ENCODE measurements at regions not wholly inside any gene's neighbourhood (a gene's known extent, or its start where the extent isn't known, plus 50 kb on each side); places are given as distances from the start of the nearest gene placed in this dataset.

- ATAC-seq (ENCODE audit: low read depth) = no peak
- peaks cover 3% of the 10 kb centered on the region for H3K27me3 Mint-ChIP-seq
- POLR2A ChIA-PET = no interaction called here
- DNase-seq = no peak
- no peak overlapping the region for H3K27ac Mint-ChIP-seq
- H3K4me3 Mint-ChIP-seq = no peak overlapping the region
- H3K36me3 Mint-ChIP-seq = no peaks in the 10 kb centered on the region
- no peaks in the 10 kb centered on the region for H3K4me1 Mint-ChIP-seq
- H3K9me3 Mint-ChIP-seq = no peaks in the 10 kb centered on the region
These were observed 293.3 kb downstream of the DLEU7 start for GRCh38 chr13:50550151-50550550.

- ATAC-seq (ENCODE audit: low read depth) = no peak
- Mint-ChIP-seq H3K9me3 (peaks cover 4% of the 10 kb centered on the region), H3K27me3 (peaks cover 10% of the 10 kb centered on the region), H3K4me3 (no peak overlapping the region), H3K4me1 (no peaks in the 10 kb centered on the region), H3K27ac (no peak overlapping the region), H3K36me3 (peaks cover 2% of the 10 kb centered on the region)
- DNase-seq = no peak
- POLR2A ChIA-PET = no interaction called here
These were observed 291.0 kb downstream of the DLEU7 start for GRCh38 chr13:50552424-50552966.

GRCh38 chr13:50561739-50562138 lies 281.8 kb downstream of the DLEU7 start:
- peaks cover 4% of the 10 kb centered on the region for H3K9me3 Mint-ChIP-seq

GRCh38 chr13:50566646-50567045 lies 276.8 kb downstream of the DLEU7 start:
- Mint-ChIP-seq H3K27me3 (peaks cover 44% of the 10 kb centered on the region), H3K4me1 (no peaks in the 10 kb centered on the region), H3K9me3 (peaks cover 3% of the 10 kb centered on the region), H3K4me3 (no peak overlapping the region), H3K36me3 (peaks cover 2% of the 10 kb centered on the region), H3K27ac (no peak overlapping the region)
- ATAC-seq (ENCODE audit: low read depth) (no peak), DNase-seq (no peak)
- POLR2A ChIA-PET = no interaction called here

More at GRCh38 chr13:50561739-50562138, 281.8 kb downstream of the DLEU7 start:
- Mint-ChIP-seq H3K4me3 (no peak overlapping the region), H3K36me3 (peaks cover 2% of the 10 kb centered on the region), H3K4me1 (no peaks in the 10 kb centered on the region), H3K27ac (no peak overlapping the region), H3K27me3 (peaks cover 30% of the 10 kb centered on the region)
- ATAC-seq (ENCODE audit: low read depth) = no peak
- POLR2A ChIA-PET = no interaction called here
- no peak for DNase-seq

DNA sequence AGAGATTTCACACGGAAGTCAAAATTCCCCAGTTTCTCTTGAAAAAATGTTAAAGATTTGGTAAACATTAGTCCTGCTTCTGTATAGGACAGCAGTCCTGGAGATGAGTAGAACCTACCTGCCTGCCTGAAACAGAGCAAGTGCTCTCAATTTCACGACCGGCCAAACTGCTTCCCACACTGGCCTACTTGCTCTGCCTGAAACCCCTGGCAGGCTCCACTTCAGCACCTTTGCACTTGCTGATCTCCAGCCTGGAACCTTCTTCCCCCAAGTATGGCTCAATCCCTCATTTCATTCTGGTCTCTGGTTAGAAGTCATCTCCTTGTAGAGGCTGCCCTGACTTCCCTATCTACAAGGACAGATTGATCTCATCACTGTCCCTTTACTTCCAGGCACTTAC lies 271.4 kb downstream of the DLEU7 start:
- peaks cover 21% of the 10 kb centered on the region for H3K27me3 Mint-ChIP-seq
- peaks cover under 1% of the 10 kb centered on the region for H3K36me3 Mint-ChIP-seq
- POLR2A ChIA-PET = no interaction called here
- no peak for DNase-seq
- H3K4me3 Mint-ChIP-seq = no peak overlapping the region
- ATAC-seq (ENCODE audit: low read depth) = no peak
- H3K4me1 Mint-ChIP-seq = no peaks in the 10 kb centered on the region
- H3K27ac Mint-ChIP-seq = no peak overlapping the region
- peaks cover 3% of the 10 kb centered on the region for H3K9me3 Mint-ChIP-seq

- H3K4me3 Mint-ChIP-seq = no peak overlapping the region
- no peaks in the 10 kb centered on the region for H3K36me3 Mint-ChIP-seq
- ATAC-seq (ENCODE audit: low read depth) (no peak), DNase-seq (no peak)
- H3K4me1 Mint-ChIP-seq = no peaks in the 10 kb centered on the region
- no peak overlapping the region for H3K27ac Mint-ChIP-seq
- peaks cover 12% of the 10 kb centered on the region for H3K27me3 Mint-ChIP-seq
- H3K9me3 Mint-ChIP-seq = peaks cover 1% of the 10 kb centered on the region
- POLR2A ChIA-PET = no interaction called here
These were observed 270.4 kb downstream of the DLEU7 start for GRCh38 chr13:50573066-50573465.

DNA sequence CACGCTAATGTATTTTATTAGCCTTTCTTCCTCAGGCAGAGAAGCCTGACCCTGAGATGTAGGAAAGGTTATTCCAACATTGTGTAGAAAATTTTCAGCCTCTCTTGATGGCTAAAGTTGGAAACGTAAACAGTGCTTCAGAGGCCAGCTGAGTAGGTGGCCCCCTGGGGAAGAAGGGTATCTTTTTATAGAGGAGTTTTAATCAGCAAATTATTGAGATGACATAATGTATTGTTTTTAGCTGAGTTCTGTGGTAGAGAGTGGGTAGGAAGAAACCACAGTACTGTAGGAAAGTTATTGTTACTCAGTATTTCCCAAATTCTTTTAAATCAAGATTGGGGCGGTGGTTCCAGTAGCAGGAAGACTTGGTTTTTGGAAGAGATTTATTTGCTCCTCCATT lies 268.8 kb downstream of the DLEU7 start:
- H3K27me3 Mint-ChIP-seq = peaks cover 12% of the 10 kb centered on the region
- H3K4me1 Mint-ChIP-seq = no peaks in the 10 kb centered on the region
- DNase-seq (no peak), ATAC-seq (ENCODE audit: low read depth) (no peak)
- H3K9me3 Mint-ChIP-seq = peaks cover 4% of the 10 kb centered on the region
- no peak overlapping the region for H3K27ac Mint-ChIP-seq
- no peak overlapping the region for H3K4me3 Mint-ChIP-seq
- no peaks in the 10 kb centered on the region for H3K36me3 Mint-ChIP-seq
- POLR2A ChIA-PET = no interaction called here

GRCh38 chr13:50575138-50575537 lies 268.4 kb downstream of the DLEU7 start:
- POLR2A ChIA-PET = no interaction called here
- ATAC-seq (ENCODE audit: low read depth) = no peak
- Mint-ChIP-seq H3K27ac (no peak overlapping the region), H3K4me3 (no peak overlapping the region), H3K9me3 (peaks cover 4% of the 10 kb centered on the region), H3K27me3 (peaks cover 11% of the 10 kb centered on the region), H3K4me1 (no peaks in the 10 kb centered on the region), H3K36me3 (no peaks in the 10 kb centered on the region)
- no peak for DNase-seq

GRCh38 chr13:50576156-50576555 lies 267.3 kb downstream of the DLEU7 start:
- ATAC-seq (ENCODE audit: low read depth) (no peak), DNase-seq (no peak)
- H3K4me3 Mint-ChIP-seq = no peak overlapping the region
- H3K4me1 Mint-ChIP-seq = no peaks in the 10 kb centered on the region
- H3K27ac Mint-ChIP-seq = no peak overlapping the region
- POLR2A ChIA-PET = interaction anchor here (0.7 kb wide), 1 partner anchor 96 kb away, joined by 3 read pairs; no protein-coding TSS in a partner anchor
- H3K27me3 Mint-ChIP-seq = peaks cover 11% of the 10 kb centered on the region
- no peaks in the 10 kb centered on the region for H3K36me3 Mint-ChIP-seq
- H3K9me3 Mint-ChIP-seq = peaks cover 4% of the 10 kb centered on the region

DNA sequence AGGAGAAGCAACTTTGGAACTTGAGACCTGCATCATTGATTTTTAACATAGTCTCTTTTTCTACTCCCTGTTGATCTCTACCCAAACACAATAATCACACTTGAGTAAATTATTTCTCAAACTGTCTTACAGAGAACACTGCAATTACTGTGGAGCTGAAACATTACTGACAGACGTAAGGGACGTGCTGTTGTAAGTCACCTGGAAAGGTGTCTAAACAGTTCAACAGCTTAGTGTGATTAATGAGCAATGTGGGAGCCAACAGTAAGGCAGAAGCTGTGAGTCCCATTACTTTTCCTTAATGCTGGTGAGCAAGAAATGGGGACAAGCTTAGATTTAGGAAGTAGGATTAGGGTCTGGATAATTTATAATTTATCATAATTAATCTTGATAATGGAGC lies 265.7 kb downstream of the DLEU7 start:
- peaks cover 4% of the 10 kb centered on the region for H3K9me3 Mint-ChIP-seq
- no peak overlapping the region for H3K4me3 Mint-ChIP-seq
- peaks cover 10% of the 10 kb centered on the region for H3K27me3 Mint-ChIP-seq
- DNase-seq (no peak), ATAC-seq (ENCODE audit: low read depth) (no peak)
- H3K36me3 Mint-ChIP-seq = no peaks in the 10 kb centered on the region
- no peak overlapping the region for H3K27ac Mint-ChIP-seq
- peaks cover 2% of the 10 kb centered on the region for H3K4me1 Mint-ChIP-seq
- POLR2A ChIA-PET = no interaction called here

GRCh38 chr13:50580684-50581305 lies 262.7 kb downstream of the DLEU7 start:
- Mint-ChIP-seq H3K4me1 (peaks cover 2% of the 10 kb centered on the region), H3K36me3 (no peaks in the 10 kb centered on the region), H3K4me3 (no peak overlapping the region), H3K27ac (no peak overlapping the region), H3K27me3 (peaks cover 10% of the 10 kb centered on the region), H3K9me3 (peaks cover 2% of the 10 kb centered on the region)
- ATAC-seq (ENCODE audit: low read depth) (no peak), DNase-seq (no peak)
- POLR2A ChIA-PET = no interaction called here

- peaks cover 2% of the 10 kb centered on the region for H3K4me1 Mint-ChIP-seq
- no peak overlapping the region for H3K27ac Mint-ChIP-seq
- POLR2A ChIA-PET = no interaction called here
- no peak for ATAC-seq (ENCODE audit: low read depth)
- no peaks in the 10 kb centered on the region for H3K36me3 Mint-ChIP-seq
- DNase-seq = no peak
- H3K9me3 Mint-ChIP-seq = peaks cover 2% of the 10 kb centered on the region
- H3K27me3 Mint-ChIP-seq = peaks cover 11% of the 10 kb centered on the region
- H3K4me3 Mint-ChIP-seq = no peak overlapping the region
These were observed 261.8 kb downstream of the DLEU7 start for GRCh38 chr13:50581586-50582196.

DNA sequence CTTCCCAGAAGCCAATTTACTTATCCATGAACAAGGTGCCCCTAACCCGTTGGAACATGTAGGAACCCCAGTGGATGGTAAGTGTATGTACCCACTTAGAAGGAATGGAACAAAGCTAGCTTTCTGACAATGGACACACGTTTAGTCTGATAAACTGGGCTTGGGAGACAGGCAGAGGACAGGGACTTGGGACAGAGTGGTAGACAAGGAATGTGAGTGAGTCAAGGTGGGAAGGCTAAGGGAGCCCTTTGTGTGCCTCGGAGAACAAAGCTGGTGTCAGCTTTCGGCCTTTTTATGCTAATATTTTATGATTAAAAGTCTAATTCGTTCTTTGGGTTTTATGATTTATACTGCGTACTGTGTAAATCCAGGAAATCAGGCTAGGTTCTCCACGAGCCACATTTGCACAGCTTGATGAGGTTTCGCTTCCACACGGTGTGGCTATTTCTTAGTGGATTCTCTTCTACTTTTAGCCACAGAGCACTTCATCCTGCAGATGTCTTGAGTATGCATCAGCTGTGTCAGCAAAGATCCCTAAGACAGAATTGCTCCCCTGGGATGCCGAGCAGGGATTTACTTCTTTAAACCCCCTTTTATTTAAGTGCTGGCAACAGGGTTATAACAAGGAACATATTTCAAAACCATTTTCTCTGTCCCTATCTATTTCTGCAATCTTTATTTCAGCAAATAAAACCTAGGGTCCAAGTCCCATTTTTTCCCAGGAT lies 258.5 kb downstream of the DLEU7 start:
- Mint-ChIP-seq H3K9me3 (no peaks in the 10 kb centered on the region), H3K27me3 (peaks cover 7% of the 10 kb centered on the region), H3K36me3 (no peaks in the 10 kb centered on the region), H3K4me3 (no peak overlapping the region), H3K4me1 (peaks cover 16% of the 10 kb centered on the region), H3K27ac (no peak overlapping the region)
- no peak for DNase-seq
- no peak for ATAC-seq (ENCODE audit: low read depth)
- POLR2A ChIA-PET = no interaction called here
